NCI-H446 (cell line): ENCODE measurements at regions not wholly inside any gene's neighbourhood (a gene's known extent, or its start where the extent isn't known, plus 50 kb on each side); places are given as distances from the start of the nearest gene placed in this dataset.
"Not testable (repeated sequence)": the region's sequence is repeated elsewhere in the genome, so short reads cannot be mapped to it uniquely, and the experiment has no call there.

Source experiments
- DNase-seq, 2 experiments: peaks; one replicate each; lab custom pipeline; 2025; lab: John Stamatoyannopoulos, UW

DNA sequence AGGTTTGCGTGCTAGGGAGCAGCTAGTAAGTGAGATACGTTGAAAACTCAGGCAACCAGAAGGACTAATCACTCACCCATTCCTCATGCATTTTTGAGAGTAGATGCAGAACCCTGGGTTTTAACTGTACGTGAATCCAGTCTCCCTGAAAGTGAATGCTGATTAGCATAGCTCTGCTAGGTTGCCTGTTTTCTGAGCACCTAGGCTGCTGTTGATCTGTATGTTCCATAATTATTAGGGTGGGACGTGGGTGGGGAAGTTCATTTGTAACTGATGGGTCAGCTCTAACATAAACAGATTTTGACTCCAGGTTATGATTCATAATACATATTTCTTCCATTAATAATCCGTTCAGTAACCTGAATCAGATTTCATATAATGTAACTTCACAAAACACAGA, 379.0 kb upstream of the FANCL start:
- DNase-seq, result no peak

- no peak for DNase-seq
Measured at GRCh38 chr2:58616961-58617360, 375.8 kb upstream of the FANCL start.

GRCh38 chr2:58614219-58614618, 373.1 kb upstream of the FANCL start:
- no peak for DNase-seq

- DNase-seq, result no peak
Measured at GRCh38 chr2:58612973-58613372, 371.8 kb upstream of the FANCL start.

DNA sequence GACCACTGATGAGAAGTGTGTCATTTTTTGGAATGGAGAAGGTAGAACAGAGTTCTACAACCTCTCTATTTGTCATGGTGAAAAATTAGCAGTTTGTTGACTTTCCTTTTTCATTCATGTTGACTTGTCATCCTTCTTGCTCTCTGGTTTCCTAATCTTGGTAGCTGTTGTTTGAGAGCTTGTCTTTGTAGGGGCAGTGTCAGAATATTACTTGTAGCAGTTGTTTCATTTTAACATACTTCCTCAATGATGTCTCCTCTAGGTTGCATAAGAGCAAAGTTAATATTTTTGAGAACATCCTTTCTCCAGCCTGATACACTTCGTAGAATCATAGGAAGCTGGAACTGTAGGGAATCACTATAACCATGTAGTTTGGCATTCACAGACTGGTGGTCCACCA, 368.2 kb upstream of the FANCL start:
- no peak for DNase-seq

DNA sequence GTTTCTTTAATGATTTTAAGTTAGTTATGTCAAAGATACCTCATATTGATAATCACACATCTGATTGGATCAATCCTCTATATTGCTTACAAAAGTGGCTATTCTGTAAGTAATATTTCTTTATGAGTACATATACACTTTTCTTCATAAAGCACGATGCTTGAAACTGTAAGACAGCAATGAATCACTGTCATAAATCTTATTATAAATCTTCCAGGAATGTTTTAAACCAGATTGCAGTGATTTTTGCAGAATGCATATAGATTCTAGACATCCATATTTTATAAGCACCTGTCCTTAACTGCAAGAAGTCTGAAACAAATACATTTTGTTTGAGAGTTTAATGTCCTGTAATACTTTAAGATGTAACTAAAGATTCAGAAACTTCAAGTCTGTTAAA, 367.0 kb upstream of the FANCL start:
- no peak for DNase-seq

DNA sequence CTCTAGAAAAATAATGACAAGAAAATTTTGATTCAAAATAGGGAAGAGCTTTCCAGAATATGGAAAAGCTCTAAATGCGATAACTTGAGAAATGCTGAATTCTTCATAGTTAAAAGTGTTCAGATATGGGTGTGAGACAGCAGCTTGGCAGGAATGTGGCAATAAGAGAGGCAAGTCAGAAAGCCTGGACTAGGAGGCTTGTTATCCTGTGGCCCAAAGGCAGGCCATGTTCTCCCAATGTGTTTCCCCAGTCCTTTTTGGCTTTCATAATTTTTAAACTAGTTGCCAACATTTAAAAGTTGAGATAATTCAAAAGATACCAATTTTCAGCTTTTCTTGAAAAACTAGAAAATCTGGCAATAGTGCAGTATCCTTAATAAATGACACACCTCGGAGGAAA, 366.3 kb upstream of the FANCL start:
- no peak for DNase-seq

GRCh38 chr2:58606799-58607198, 365.7 kb upstream of the FANCL start:
- no peak for DNase-seq

DNA sequence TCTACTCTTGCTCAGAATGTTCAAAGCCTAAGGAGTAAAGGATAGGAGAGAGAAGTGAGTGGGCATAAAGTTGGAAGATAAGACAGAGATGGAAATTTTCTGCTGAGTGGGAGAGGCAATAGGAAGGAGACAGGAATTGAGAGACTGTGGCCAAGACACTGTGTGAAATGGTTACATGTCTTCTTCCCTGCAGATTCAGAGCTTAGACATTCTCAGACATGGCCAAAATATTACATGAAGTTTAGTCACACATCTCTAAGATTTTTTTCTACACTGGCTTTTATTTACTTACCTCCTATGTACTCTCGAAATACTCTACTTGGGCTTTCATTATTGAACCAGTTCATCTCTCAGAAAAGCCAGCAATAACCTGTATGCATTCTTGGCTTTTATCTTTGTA, 363.0 kb upstream of the FANCL start:
- no peak for DNase-seq

- DNase-seq, result no peak
Measured at GRCh38 chr2:58601017-58601416, 359.9 kb upstream of the FANCL start.

- no peak for DNase-seq
Measured at GRCh38 chr2:58598171-58598570, 357.0 kb upstream of the FANCL start.

DNA sequence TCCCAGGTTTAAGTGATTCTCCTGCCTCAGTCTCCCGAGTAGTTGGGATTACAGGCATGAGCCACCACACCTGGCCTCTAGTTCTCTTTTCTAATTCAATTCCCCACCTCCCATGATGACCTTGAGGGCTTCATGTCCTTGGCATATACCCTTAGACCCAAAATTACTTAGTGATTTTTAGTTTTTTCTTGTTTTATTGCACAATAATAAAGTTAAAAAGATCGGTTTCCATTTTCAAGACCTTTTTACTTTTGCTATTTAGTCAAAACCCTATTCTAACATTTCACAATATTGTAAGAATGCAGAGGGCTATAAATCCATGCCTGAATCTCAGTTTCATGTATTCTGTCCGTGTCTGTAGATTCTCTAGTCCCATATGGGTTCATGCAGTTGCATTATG, 354.6 kb upstream of the FANCL start:
- DNase-seq, result no peak

- DNase-seq, result no peak
Measured at GRCh38 chr2:58594762-58595161, 353.6 kb upstream of the FANCL start.

GRCh38 chr2:58594175-58594574, 353.1 kb upstream of the FANCL start:
- peak in 1 of 2 experiments; percentile 64 for DNase-seq

DNA sequence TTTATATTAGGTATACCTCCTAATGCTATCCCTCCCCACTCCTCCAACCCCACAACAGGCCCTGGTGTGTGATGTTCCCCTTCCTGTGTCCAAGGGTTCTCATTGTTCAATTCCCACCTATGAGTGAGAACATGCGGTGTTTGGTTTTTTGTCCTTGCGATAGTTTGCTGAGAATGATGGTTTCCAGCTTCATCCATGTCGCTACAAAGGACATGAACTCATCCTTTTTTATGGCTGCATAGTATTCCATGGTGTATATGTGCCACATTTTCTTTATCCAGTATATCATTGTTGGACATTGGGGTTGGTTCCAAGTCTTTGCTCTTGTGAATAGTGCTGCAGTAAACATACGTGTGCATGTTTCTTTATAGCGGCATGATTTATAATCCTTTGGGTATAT, 345.1 kb upstream of the FANCL start:
- not testable (repeated sequence) for DNase-seq

DNA sequence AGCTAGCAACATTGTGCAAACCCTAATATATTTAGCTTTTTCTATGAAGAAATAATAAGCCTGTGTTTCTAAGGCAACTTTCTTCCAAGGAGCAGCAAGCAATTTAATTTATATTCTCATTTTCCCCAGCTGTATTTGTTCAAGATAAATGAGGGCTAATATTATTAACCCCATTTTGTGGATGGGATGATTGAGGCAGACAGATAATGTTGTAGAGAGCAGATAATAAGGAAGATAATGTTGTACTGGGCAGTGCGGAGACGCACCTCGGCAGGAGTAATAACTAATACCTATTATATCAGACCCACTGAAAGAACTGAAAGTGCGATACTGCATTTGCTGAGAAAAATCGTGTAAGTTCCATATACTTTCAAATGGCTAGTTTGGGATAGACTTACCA, 344.1 kb upstream of the FANCL start:
- no peak for DNase-seq

GRCh38 chr2:58584606-58585118, 343.5 kb upstream of the FANCL start:
- DNase-seq, result no peak

GRCh38 chr2:58578276-58578675, 337.2 kb upstream of the FANCL start:
- DNase-seq, result no peak

DNA sequence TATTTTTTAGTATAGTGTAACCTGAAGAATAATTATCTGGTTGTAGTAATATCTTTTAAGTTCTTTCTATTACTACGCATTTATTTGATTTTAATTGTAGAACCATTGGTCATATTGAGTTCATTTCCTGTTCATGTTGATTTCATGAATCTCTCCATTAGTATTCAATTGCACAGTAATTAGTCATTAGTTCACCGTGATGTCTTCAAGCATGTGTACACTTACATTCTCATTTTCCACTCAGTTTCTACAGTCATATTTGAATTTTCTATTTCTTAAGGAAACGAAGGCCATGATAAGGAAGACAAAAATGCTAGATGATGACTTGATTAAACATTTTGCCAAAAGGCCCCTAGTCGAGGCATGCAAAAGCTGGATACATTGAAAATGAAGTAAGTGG, 333.7 kb upstream of the FANCL start:
- DNase-seq, result no peak

DNA sequence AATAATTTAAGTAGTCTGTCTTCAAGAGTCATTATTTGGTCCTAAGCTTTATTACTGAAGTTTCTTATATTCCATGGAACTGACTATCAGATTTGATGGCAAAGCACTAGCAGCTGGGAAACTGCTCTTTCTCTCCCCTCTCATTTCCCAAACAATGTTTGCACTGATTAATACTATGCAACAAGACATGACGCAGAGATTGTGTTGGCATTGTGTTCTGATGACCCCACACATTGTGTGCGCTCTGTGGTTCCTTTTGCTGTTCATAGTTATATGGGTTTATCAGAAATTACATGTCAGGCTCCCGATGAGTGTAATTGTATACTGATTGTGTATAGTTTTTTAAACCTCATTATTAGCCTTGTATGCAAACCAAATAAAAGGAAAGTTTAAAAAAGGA, 331.6 kb upstream of the FANCL start:
- no peak for DNase-seq

GRCh38 chr2:58571181-58571852, 330.2 kb upstream of the FANCL start:
- peak; percentile 74 to 79 for DNase-seq

DNA sequence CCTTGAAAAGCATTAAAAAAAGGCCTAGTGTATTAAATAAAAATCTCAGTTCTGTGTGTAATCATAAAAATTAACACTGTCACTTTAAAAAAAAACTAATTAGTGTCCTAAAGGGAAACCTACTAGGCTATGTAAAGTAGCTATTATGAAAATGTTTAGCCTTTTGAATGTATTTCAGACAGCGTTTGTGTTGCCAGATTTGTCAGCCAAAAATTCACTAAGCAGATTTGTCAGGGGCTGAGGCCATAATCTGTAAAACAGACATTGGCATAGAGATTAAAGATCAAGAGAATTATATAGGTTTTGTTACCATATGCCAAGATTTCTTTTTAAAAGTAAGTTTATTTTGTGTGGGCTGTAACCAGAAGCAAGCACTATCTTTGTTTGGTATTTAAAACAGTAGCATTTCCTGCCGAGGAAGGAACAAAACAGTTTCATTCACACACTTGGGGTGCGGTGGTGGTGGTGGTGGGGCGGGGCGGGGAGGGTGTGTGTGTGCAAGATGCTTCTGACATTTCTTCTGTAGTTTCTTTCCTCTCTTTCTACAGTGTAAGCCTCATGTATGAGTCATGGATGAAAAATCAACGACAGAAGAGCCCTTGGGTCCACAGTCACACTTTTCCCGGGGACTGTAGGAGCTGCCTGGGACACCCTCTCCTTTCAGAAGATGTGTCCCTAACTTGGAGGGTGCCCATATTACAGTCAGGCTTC, 328.5 kb upstream of the FANCL start:
- peak; percentile 43 to 61 for DNase-seq

- no peak for DNase-seq
Measured at GRCh38 chr2:58568901-58569300, 327.8 kb upstream of the FANCL start.

DNA sequence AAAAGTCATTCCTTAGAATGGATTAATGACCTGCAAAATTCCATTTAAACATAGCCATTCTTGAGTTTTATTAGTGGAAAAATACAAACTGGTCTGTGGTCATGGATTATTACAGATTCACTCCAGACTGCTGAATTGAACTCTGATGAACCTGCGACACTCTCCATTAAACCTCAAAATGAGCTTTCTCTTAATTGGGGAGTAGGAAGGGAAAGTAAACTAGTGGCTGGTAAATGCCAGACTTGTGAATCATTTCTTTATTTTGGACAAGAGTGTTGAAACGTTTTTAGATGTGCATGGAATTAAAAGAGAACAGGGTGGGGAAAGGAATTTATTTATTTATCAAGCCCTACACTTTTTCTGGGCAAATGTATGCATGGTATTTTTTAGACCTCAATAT, 321.2 kb upstream of the FANCL start:
- no peak for DNase-seq
